ENCODE measurements at regions not wholly inside any gene's neighbourhood (a gene's known extent, or its start where the extent isn't known, plus 50 kb on each side); places are given as distances from the start of the nearest gene placed in this dataset.
"Not testable (repeated sequence)": the region's sequence is repeated elsewhere in the genome, so short reads cannot be mapped to it uniquely, and the experiment has no call there.

GRCh38 chr4:152063621-152064240 lies 302.9 kb upstream of the GATB start:
- no peak for DNase-seq

- no peak for DNase-seq
These were observed 302.3 kb upstream of the GATB start for GRCh38 chr4:152062936-152063620.

DNA sequence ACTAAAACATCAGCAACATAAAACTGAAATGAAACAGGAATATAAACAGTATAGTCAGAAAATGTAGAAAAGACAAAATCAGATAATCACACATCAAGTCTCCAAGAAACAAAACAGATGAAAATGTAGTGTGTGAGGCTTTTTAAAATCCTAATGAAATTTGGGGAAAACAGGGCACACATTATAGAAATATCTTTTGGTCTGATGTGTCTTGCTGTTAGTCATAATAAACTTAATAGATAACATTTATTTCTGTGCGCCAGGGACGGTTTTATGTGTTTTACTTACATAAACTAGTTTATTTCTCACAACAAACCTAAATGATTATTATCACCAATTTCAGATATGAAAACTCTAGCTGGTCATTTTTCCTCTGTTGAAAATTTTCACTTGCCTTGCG lies 293.9 kb upstream of the GATB start:
- DNase-seq = no peak

DNA sequence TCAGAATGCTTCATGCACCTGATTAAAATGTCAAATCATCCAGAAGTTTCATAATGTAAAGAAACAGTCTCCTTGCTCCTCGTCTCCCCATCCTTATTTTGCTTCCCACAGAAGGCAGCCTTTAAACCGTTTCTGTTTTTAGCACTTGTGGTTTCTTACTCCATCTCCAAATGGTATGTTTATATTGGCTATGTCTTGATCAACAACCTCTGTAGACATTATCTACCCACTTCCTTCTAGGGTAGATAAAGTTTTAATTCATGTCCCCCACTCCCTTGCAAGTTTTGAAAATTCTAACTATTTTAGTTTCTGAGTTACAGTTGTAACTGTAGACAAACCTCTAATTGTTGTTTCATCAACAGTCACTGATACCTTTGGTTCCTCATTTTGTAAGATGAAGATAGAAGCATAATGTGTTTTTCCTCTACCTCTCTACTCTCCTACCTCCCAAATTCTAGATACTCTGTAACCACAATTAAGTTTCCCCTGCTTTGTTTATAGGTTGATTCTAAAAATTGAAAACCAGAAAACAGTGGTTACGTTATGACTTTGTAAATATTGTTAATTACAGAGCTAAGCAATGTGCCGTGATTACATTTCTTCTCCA lies 291.7 kb upstream of the GATB start:
- DNase-seq = no peak

GRCh38 chr4:152051332-152051731 lies 290.5 kb upstream of the GATB start:
- DNase-seq = not testable (repeated sequence)

DNA sequence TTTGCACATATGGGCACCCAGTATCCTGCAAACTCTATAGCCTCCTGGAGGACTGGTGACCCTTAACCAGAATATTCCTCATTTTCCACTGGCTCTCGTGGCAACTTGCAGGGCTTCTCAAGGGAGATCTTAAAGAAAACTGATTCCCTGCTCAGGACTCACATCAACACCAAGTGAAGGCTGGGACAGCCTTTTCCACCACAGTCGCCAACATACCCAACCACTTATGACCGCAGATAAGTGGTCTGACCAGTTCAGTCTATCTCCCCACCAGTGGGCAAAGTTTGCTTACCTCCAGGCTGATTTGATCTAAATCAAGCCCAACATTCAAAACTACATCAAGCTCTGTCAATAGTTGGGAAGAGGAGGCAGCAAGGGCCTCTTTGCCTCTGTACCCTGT lies 289.3 kb upstream of the GATB start:
- no peak for DNase-seq

DNA sequence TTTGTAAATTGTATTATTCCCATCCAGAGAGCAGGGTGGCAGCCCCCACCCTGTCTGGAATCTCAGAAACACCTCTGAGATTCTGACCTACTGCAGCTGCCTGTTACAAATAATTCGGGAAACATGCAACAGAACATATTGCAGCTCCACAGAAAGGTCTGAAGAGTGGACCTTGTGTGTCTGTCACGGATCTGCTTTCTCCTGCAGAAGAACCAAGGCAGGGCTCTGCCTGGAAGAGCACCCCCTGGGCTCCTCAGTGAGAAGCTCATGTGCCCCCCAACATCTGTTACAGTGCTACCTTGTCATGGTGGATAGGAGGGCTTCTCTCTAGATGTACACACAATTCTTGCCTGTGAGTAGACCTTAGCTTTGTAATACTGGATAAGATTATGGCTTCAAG lies 286.6 kb upstream of the GATB start:
- DNase-seq = no peak

DNA sequence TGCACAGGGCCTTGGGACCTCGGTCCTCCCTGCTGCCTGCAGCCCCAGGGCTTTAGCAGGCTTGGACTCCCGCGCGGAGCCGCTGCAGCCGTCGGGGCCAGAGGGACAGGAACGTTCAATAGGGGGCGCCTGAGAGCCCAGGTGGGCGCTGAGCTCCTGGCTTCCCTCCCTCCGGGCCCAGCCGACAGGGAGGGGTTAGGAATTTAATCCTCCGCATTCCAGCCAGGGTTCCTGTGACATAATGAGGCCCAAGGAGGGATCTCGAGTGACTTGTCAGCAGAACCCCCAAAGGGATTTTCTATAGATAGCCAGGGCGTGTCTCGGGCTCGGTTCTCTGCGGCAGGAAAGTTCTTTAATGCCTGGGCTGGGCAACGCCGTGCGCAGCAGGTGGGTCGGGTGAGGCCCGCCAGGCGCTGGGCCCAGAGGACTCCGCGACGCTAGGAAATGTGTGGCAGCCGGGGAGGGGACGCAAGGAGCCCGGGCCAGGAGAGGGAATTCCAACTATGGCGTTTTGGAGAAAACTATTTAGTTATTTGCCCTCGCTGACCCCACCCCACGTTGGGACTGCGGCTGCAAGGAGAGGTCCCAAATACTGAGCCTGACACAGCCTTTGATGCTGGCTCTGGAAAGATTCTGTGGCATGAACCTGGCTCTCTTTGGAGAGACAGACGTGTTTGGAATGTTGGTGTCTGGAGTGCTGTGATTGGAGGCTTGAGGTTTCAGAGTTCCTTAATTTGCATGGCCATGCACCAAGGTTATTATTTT lies 285.2 kb upstream of the GATB start:
- peak; percentile 74 for DNase-seq

- no peak for DNase-seq
These were observed 284.6 kb upstream of the GATB start for GRCh38 chr4:152045449-152045806.

- DNase-seq = peak; percentile 30
These were observed 283.7 kb upstream of the GATB start for GRCh38 chr4:152044331-152045036.

GRCh38 chr4:152041295-152041694 lies 280.5 kb upstream of the GATB start:
- DNase-seq = no peak

- no peak for DNase-seq
These were observed 278.9 kb upstream of the GATB start for GRCh38 chr4:152039691-152040090.

- DNase-seq = no peak
These were observed 278.2 kb upstream of the GATB start for GRCh38 chr4:152039023-152039481.

GRCh38 chr4:152038238-152038637 lies 277.4 kb upstream of the GATB start:
- DNase-seq = no peak

DNA sequence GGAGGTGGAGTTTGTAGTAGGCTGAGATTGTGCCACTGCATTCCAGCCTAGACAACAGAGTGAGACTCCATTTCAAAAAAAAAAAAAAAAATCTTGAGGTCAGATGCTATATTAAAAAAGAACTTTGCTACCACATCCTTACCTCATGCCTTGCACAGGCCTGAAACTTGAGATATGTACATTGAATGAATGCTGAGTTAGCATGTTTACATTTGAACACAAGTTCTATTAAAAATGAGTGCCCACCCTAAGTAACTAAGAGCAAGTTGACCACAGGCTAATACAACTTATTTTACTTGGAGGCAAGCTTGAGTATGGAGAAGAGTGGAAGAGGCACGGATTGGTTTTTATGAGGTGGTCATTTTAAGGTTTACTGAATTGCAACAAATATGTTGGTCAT lies 276.6 kb upstream of the GATB start:
- no peak for DNase-seq

DNA sequence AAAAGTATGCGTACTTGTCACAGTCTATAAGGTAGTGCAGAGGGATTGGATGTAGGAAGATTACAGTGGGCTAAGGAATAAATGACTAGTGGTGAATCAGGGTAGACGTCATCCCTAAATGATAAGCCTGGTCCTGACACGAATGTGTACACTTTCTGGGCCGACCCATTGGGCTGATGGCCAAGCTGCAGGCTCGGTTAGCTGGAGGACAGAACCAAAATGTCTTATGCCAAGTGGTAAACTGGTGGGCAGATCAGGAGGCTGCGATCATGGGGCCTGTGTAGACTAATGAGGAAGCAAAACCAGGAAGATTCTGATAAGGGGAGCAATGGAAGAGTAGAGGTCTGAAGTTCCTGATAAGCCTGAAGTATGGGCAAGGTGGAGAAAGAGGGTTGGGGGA lies 272.8 kb upstream of the GATB start:
- no peak for DNase-seq

DNA sequence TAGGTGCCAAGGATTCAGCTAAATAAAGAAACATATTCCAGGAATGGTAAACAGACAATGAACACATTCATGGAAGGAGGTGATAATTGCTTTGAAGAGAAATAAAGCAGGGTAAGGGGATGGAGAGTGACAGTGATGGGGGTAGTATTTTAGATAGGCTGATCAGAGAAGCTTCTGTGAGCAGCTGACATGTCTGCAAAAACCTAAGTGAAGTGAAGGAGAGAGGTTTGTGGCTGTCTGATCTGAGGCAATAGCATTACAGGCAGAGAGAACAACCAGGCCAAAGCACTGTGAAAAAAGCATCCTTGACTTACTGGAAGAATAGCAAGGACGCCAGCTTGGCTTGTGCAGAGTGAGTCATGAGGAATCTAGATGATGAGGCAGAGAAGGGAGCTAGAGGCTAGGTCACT lies 271.9 kb upstream of the GATB start:
- DNase-seq = no peak

DNA sequence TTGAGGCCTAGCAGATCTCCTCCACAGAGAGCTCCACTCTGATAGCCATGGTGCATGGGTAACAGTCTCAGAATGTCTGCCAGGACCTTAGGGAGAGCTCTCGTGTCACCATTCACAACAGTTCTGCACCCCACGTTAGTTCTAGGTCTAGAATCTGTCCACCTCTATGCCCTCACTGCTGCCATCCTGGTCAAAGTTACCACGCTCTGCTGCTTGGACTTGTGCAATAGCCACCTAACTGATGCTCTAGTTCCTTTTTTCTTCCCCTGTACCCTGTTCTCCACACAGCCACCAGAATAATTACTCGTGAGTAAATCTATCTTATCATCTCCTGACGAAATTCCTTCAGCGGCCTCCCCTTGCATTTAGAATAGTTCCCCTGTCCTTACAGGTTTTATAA lies 268.8 kb upstream of the GATB start:
- DNase-seq = no peak

DNA sequence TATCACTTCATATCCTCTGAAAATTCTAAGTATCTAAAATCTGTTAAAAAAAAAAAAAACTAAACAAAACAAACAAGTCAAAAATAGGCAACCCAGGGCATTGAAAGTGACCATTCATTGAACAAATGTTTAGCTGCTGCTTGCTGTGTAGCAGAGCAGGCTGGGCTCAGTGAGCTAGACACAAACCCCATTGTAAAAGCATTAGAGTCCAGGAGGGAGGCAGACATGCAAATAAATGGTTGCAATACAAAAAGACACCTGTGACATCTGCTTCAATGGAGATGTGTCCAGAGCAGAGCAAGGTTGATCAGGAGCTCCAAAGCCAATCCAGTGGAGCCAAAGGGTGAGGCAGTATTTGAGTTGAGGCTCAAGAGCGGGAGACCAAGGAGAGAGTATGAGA lies 267.3 kb upstream of the GATB start:
- DNase-seq = no peak

DNA sequence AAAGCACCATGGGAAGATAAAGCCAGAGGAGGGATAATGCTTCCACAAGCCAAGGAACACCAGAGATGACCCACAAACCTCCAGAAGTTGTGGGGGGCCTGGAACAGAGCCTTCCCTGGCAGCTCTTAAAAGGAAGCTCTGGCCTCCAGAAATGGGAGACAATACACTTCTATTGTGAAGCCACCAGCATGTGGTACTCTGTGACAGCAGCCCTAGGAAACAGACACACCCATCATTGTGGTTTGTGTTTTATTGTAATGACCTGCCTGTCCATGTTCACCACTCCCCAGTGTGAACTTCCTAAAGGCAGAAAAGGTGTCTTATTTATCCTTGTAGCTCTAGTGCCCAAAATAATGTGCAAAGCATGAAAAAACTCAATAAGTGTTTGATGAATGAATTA lies 264.1 kb upstream of the GATB start:
- DNase-seq = no peak

- DNase-seq = no peak
These were observed 262.9 kb upstream of the GATB start for GRCh38 chr4:152023674-152024073.

DNA sequence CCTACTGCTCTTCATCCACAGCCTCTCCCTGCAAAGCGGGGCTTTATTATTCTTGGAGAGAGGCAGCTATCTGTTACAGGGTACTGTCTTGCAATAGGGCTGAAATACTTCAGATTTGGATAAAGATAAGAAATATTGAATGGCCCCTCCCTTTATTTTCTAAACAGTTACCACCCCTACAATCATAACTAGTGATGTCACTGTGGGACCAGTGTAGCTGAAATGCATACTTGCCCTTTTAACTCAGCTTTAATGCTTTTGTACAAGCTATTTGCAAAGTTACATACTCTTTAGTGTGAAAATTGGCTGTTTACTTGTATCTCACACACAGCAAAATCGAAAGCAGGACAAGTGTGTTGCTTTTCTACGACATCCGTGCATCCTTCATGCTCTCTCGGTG lies 261.7 kb upstream of the GATB start:
- DNase-seq = no peak

Measured in right kidney (tissue), 1 donor.